ENCODE measurements at regions not wholly inside any gene's neighbourhood (a gene's known extent, or its start where the extent isn't known, plus 50 kb on each side); places are given as distances from the start of the nearest gene placed in this dataset.
"Not testable (repeated sequence)": the region's sequence is repeated elsewhere in the genome, so short reads cannot be mapped to it uniquely, and the experiment has no call there.

GRCh38 chr12:111247083-111247783 lies 121.7 kb downstream of the PHETA1 start:
- DNase-seq = no peak

- no peak for DNase-seq
Observed at GRCh38 chr12:111246477-111247011, 122.4 kb downstream of the PHETA1 start.

- no peak for DNase-seq
Observed at GRCh38 chr12:111245701-111246476, 123.0 kb downstream of the PHETA1 start.

- no peak for DNase-seq
Observed at GRCh38 chr12:111244673-111245072, 124.2 kb downstream of the PHETA1 start.

DNA sequence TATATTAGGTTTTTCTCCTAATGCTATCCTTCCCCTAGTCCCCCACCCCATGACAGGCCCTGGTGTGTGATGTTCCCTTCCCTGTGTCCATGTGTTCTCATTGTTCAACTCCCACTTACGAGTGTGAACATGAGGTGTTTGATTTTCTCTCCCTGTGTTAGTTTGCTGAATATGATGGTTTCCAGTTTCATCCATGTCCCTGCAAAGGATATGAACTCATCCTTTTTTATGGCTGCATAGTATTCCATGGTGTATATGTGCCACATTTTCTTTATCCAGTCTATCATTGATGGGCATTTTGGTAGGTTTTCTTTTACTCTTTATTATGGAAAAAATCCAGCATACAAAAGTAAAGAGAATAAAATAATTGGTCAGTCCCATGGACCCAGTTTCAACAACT lies 126.1 kb downstream of the PHETA1 start:
- not testable (repeated sequence) for DNase-seq

- no peak for DNase-seq
Observed at GRCh38 chr12:111242184-111242583, 126.7 kb downstream of the PHETA1 start.

- DNase-seq = no peak
Observed at GRCh38 chr12:111240374-111240773, 128.5 kb downstream of the PHETA1 start.

DNA sequence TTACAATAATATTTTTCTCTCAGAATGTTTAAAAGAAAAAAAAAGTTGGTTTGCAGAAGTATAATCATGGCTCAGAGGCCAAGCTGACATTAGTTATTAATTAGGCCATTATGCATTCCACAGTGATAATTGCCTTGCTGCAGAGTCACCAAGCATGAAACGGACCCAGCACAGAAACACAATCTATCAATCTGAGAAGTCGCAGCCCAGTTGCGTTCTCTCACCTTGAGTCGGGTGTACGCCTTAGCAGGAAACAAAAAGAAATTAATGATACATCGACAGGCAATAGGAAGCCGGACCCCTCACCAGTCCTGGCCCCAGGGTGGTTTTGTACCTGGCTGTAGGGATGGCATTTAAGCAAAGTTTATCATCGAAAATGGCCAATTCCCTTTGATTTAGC lies 129.7 kb downstream of the PHETA1 start:
- no peak for DNase-seq

DNA sequence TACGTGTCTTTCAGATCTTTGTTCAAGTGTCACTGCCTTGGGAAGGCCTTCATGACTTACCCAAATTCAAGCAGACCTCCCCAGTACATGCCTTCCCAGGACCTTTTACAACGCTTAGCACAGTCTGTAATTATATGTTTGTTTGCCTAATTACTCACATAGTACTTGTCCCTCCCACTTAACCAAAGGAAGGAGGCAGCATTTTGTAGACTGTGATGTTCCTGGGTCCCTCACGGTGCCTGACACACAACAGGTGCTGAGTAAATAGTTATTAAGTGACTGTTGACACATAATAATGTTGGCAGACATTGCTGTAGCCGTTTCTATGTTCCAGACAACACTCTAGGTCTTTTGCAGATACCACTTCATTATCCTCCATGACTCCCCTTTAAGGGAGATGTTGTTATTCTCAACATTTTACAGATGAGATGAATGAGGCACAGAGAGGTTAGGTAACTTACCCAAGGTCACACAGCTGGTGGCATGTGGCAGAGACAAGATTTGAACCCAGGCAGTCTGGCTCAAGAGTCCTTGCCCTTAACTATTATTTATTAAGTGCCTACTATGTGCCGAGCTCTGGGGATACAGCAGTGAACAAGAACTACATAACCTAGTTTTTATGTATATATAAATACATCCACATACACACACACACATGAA lies 130.7 kb downstream of the PHETA1 start:
- no peak for DNase-seq

DNA sequence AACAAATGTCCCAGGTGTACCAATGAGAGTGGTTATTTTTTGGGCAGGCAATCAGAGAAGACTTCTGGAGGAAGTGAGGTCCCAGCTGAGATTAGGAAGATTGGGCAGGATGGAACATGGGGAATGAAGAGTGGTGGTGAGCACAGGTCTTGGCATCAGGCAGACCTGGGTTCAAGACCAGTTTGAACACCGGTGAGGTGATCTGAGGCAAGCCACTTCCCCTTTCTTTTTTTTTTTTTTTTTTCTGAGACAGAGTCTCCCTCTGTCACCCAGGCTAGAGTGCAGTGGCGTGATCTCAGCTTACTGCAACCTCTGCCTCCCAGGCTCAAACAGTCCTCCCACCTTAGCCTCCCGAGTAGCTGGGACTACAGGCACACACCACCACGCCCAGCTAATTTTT lies 134.4 kb downstream of the PHETA1 start:
- not testable (repeated sequence) for DNase-seq

GRCh38 chr12:111233786-111234185 lies 135.1 kb downstream of the PHETA1 start:
- no peak for DNase-seq

DNA sequence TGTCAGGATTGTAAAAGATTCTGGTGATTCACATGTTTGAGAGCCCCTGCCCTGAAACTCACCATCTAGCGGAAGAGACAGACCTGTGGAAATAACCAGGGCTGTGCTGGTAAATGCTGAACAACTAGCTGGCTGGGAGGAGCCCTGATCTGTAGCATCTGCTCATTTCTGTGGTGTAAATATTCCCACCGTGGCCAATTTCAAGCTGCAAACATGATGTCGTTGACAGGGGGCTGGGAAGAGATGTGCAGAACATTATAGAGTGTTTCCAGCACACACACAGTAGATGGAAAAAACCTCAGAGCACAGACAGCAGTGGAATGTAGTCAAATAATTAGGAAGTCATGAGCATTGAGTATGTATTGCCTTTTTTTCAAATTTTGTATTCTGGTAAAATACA lies 138.2 kb downstream of the PHETA1 start:
- DNase-seq = no peak

- DNase-seq = no peak
Observed at GRCh38 chr12:111228916-111229666, 139.8 kb downstream of the PHETA1 start.

- no peak for DNase-seq
Observed at GRCh38 chr12:111227476-111228420, 141.1 kb downstream of the PHETA1 start.

GRCh38 chr12:111226680-111227079 lies 142.2 kb downstream of the PHETA1 start:
- DNase-seq = no peak

DNA sequence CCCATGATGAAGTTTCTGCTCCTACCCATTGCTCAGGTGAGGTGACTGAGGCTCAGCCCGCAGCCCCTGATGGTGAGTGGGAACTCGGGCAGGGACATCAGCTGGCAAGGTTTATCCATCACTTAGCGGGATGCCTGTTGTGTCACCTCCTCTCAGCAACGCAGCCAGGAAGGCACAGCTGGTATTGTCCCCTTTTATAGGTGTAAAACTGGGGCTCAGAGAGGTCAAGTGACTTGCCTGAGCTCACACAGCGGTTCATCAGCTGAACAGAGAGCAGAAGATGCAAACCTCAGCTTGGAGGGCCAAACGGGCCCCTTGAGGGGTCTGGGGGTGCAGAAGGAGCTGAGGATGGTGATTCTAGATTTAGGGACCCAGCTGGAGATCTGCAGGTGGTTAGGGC lies 143.6 kb downstream of the PHETA1 start:
- no peak for DNase-seq

DNA sequence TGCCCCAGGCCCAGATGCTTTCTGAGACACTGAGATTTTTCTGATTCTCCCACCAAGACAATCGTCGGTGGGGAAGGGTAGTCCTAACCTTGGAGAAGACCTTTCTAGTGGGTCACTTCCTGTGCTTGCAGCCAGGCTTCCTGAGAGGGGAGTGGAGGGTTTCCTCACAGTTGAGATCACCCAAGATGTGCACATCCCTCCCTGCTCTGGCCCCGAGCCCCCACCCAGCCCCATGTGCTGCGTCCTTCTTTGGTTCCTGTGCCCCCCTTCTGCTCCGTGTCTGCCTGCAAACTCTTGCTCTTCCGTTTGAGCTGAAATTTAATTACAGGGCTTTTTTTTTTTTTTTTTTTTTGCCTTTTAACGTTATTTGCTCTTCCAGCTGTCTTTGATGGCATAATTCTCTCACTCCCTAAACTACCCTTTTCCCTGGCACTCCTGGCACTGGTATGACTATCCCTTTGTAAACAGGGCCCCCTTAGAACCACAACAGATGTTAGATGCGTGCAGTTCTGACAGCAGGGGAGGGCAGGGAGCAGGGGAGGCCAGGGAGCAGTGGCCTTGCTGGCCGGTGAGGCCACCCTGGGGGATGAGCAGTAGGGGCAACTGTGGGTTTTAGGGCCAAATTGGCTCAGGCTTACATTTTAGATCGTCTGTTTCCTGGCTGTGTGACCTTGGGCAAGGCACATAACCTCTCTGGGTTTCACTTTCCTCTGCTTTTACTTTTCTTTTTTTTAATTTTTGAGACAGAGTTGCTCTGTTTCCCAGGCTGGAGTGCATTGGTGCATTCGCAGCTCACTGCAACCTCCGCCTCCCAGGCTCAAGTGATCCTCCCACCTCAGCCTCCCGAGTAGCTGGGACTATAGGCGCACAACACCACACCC lies 144.5 kb downstream of the PHETA1 start:
- DNase-seq = peak; percentile 36

GRCh38 chr12:111222523-111222922 lies 146.4 kb downstream of the PHETA1 start:
- no peak for DNase-seq

DNA sequence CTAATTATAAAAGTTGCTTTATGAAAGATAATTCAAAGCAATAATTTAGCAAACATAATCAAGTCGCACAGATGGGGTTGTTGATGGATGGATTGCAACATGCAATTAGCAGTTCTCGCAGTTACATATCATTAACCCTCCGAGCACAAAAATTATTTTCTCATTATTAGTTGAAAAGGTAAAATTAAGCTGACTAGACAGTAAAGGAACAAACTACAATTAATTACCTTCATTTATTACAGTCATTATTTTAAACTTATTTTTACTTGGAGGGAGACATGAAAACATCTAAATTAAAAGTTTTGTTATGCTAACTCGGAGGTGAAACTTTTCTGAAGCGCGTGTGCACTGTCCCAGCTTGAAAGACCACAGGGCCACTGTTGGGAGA lies 146.9 kb downstream of the PHETA1 start:
- no peak for DNase-seq

All from hematopoietic multipotent progenitor cell treated with erythropoietin and hydrocortisone succinate and interleukin-3 and kit ligand, for 6 days (in vitro differentiated cells).